ENCODE measurements at regions not wholly inside any gene's neighbourhood (a gene's known extent, or its start where the extent isn't known, plus 50 kb on each side); places are given as distances from the start of the nearest gene placed in this dataset.

GRCh38 chr1:191870490-191870889, 287.8 kb upstream of the RGS18 start:
- Histone ChIP-seq H4K91ac (ENCODE audit: insufficient read depth, low read depth, low read length) (no peak overlapping the region), H3K36me3 (ENCODE audit: control insufficient read depth, insufficient read depth, low read length) (no peaks in the 10 kb centered on the region), H3K18ac (ENCODE audit: low read depth, low read length) (no peak overlapping the region), H2BK15ac (ENCODE audit: low read depth, low read length) (no peak overlapping the region), H2BK5ac (ENCODE audit: low read depth, low read length, poor library complexity, severe bottlenecking) (no peak overlapping the region), H2BK120ac (ENCODE audit: low read depth, low read length) (no peak overlapping the region), H3K14ac (replicated peaks; ENCODE audit: low read depth, low read length) (no peak overlapping the region), H2AFZ (replicated peaks; ENCODE audit: low read length, poor library complexity) (no peak overlapping the region), H3K56ac (ENCODE audit: extremely low read depth, insufficient read depth, low read length) (no peak overlapping the region), H2AK9ac (replicated peaks; ENCODE audit: low read depth, low read length, poor library complexity) (no peak overlapping the region), H3K27ac (ENCODE audit: insufficient read depth, low read length) (no peak overlapping the region), H3K9ac (ENCODE audit: low read depth, low read length) (no peak overlapping the region), H3K4me3 (ENCODE audit: insufficient read depth, low read depth, low read length) (no peak overlapping the region), H3K4ac (ENCODE audit: low read depth, low read length) (no peak overlapping the region), H3K27me3 (ENCODE audit: control insufficient read depth, insufficient read depth, low read length) (no peaks in the 10 kb centered on the region), H2AK5ac (ENCODE audit: low read depth, low read length) (no peak overlapping the region), H4K5ac (ENCODE audit: low read depth, low read length) (no peak overlapping the region), H3K9me3 (ENCODE audit: control insufficient read depth, insufficient read depth, low read length) (no peaks in the 10 kb centered on the region), H3K4me1 (ENCODE audit: control insufficient read depth, insufficient read depth, low read length) (no peaks in the 10 kb centered on the region), H3K9me1 (ENCODE audit: insufficient read depth, low read length) (no peaks in the 10 kb centered on the region), H3K23ac (ENCODE audit: low read depth, low read length) (no peak overlapping the region), H2BK20ac (ENCODE audit: low read depth, low read length) (no peak overlapping the region), H3K79me1 (ENCODE audit: low read depth in 1 of 2, low read length in 2 of 2) (no peaks in the 10 kb centered on the region), H4K8ac (ENCODE audit: low read depth in 2 of 2, low read length in 2 of 2) (no peak overlapping the region), H4K20me1 (ENCODE audit: insufficient read depth, low read length) (no peaks in the 10 kb centered on the region), H3K4me2 (ENCODE audit: low read depth, low read length) (no peak overlapping the region)
- intact Hi-C loops (cut with micrococcal nuclease) = no loop called here
- dilution Hi-C loops (cut with HindIII; ENCODE audit: low sequenced_read_pairs, unreplicated experiment) = no loop called here
- in situ Hi-C loops (cut with MboI; ENCODE audit: low sequenced_read_pairs) = no loop called here
- 100% methylated on average over 1 of the region's 3 CpGs; no CpG with 5 or more reads in 1 of the 2 experiments for WGBS, 2 experiments (ENCODE audit: extremely low coverage in 2 of 2, insufficient read length in 1 of 2)
- POLR2A ChIA-PET (ENCODE audit: unreplicated experiment) = no interaction called here
- BruUV-seq (replicated peaks) = no TSS peak
- DNase-seq = no peak
- TF ChIP-seq CEBPB (IDR thresholded peaks at IDR 0.05; ENCODE audit: low read depth, low read length) (no peak), MAZ (IDR thresholded peaks at IDR 0.05; ENCODE audit: borderline replicate concordance, low read depth, low read length) (no peak), RAD21 (IDR thresholded peaks at IDR 0.05; ENCODE audit: low read length) (no peak), MAFK (IDR thresholded peaks at IDR 0.05; ENCODE audit: low read depth, low read length) (no peak), CTCF (conservative IDR thresholded peaks at IDR 0.05; ENCODE audit: low read depth, low read length) (no peak), ELK1 (IDR thresholded peaks at IDR 0.05; ENCODE audit: borderline replicate concordance, low read depth, low read length) (no peak), RFX5 (IDR thresholded peaks at IDR 0.05; ENCODE audit: low read depth, low read length) (no peak), FOS (IDR thresholded peaks at IDR 0.05; ENCODE audit: low read depth, low read length) (no peak), POLR2A (IDR thresholded peaks at IDR 0.05; ENCODE audit: low read depth, low read length) (no peak), BHLHE40 (IDR thresholded peaks at IDR 0.05; ENCODE audit: low read depth, low read length) (no peak), MXI1 (IDR thresholded peaks at IDR 0.05; ENCODE audit: borderline replicate concordance, low read depth, low read length) (no peak), CHD1 (IDR thresholded peaks at IDR 0.05; ENCODE audit: low read depth, low read length) (no peak), NFE2L2 (IDR thresholded peaks at IDR 0.05; ENCODE audit: low read depth, low read length) (no peak), RCOR1 (IDR thresholded peaks at IDR 0.05; ENCODE audit: insufficient replicate concordance, low read length) (no peak), SMC3 (IDR thresholded peaks at IDR 0.05; ENCODE audit: low read depth, low read length) (no peak)
- TF ChIP-seq, protein P1, sequence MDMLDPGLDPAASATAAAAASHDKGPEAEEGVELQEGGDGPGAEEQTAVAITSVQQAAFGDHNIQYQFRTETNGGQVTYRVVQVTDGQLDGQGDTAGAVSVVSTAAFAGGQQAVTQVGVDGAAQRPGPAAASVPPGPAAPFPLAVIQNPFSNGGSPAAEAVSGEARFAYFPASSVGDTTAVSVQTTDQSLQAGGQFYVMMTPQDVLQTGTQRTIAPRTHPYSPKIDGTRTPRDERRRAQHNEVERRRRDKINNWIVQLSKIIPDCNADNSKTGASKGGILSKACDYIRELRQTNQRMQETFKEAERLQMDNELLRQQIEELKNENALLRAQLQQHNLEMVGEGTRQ (IDR thresholded peaks at IDR 0.05; ENCODE audit: low read depth, low read length) = no peak
- CTCF ChIA-PET = no interaction called here
- ATAC-seq (ENCODE audit: low read depth) = no peak

Measured in IMR-90 (cell line).